Neutrophil (primary cell): ENCODE measurements at regions not wholly inside any gene's neighbourhood (a gene's known extent, or its start where the extent isn't known, plus 50 kb on each side); places are given as distances from the start of the nearest gene placed in this dataset.

Source experiments
- H3K27ac ChIP-seq: fragments of 200-600 bp; sonication (generic); 2 replicates; pipeline ENCODE4 v1.5.1; 2016; ENCODE audit warnings: mild to moderate bottlenecking, moderate library complexity
- H3K27me3 ChIP-seq: fragments of 200-600 bp; sonication (generic); 2 replicates; pipeline ENCODE4 v1.6.0; 2016; ENCODE audit warnings: mild to moderate bottlenecking
- H3K36me3 ChIP-seq: fragments of 200-600 bp; sonication (generic); 2 replicates; pipeline ENCODE4 v1.5.1; 2017
- H3K4me1 ChIP-seq, 2 experiments: fragments of 200-600 bp in 1 of 2; sonication (generic) in 1 of 2; 1 replicate in 1 of 2; 2 replicates in 1 of 2; pipeline versions ENCODE4 v1.5.1 to v1.6.1; 2013 to 2016; ENCODE audit warnings: low read depth in 1 of 2, low read length in 1 of 2, mild to moderate bottlenecking in 1 of 2, moderate library complexity in 1 of 2; ENCODE audit not compliant: control insufficient read depth in 1 of 2, insufficient read depth in 1 of 2
- H3K4me3 ChIP-seq, 2 experiments: fragments of 200-600 bp in 1 of 2; sonication (generic) in 1 of 2; 1 replicate in 1 of 2; 2 replicates in 1 of 2; pipeline ENCODE4 v1.5.1; 2013 to 2016; ENCODE audit warnings: low read depth in 1 of 2, low read length in 1 of 2, mild to moderate bottlenecking in 1 of 2, moderate library complexity in 1 of 2
- H3K9me3 ChIP-seq: fragments of 200-600 bp; sonication (generic); 2 replicates; pipeline ENCODE4 v1.5.1; 2016
- TF ChIP-seq, protein P1 (sequence below): fragments of 200-600 bp; sonication (generic); IDR thresholded peaks from 2 replicates; pipeline ENCODE4 v1.5.1; 2016; ENCODE audit warnings: antibody characterized with exemption

- Histone ChIP-seq H3K36me3 (no peaks in the 10 kb centered on the region), H3K27ac (no peak overlapping the region), H3K9me3 (no peaks in the 10 kb centered on the region), H3K27me3 (no peaks in the 10 kb centered on the region), H3K4me3 (no peak overlapping the region), H3K4me1 (peaks cover 0 to 6% of the 10 kb centered on the region in 2 experiments)
- TF ChIP-seq, protein P1, sequence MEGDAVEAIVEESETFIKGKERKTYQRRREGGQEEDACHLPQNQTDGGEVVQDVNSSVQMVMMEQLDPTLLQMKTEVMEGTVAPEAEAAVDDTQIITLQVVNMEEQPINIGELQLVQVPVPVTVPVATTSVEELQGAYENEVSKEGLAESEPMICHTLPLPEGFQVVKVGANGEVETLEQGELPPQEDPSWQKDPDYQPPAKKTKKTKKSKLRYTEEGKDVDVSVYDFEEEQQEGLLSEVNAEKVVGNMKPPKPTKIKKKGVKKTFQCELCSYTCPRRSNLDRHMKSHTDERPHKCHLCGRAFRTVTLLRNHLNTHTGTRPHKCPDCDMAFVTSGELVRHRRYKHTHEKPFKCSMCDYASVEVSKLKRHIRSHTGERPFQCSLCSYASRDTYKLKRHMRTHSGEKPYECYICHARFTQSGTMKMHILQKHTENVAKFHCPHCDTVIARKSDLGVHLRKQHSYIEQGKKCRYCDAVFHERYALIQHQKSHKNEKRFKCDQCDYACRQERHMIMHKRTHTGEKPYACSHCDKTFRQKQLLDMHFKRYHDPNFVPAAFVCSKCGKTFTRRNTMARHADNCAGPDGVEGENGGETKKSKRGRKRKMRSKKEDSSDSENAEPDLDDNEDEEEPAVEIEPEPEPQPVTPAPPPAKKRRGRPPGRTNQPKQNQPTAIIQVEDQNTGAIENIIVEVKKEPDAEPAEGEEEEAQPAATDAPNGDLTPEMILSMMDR: no peak
These were observed 66.8 kb upstream of the TMEM164 start for GRCh38 chrX:109936114-109936513.

DNA sequence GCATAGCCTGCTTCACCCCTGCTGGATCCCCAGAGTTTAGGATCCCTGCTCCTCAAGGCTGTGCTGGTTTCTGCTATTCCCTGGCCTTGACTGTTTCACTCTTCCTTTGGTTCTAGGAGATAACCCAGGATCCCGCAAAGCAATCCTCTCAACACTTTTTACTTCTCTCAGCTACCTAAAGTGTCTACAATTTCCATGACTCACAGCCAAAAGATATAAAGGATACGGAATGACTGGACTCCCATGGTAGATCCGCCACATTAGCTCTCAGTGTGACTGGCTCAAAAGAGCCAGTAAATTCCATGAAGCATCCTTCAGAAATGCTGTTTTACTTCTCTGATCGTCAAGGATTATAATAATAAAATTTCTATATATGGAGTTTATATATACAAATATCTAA, 66.3 kb upstream of the TMEM164 start:
- Histone ChIP-seq H3K4me1 (peaks cover 0 to 6% of the 10 kb centered on the region in 2 experiments), H3K27ac (no peak overlapping the region), H3K4me3 (no peak overlapping the region), H3K27me3 (no peaks in the 10 kb centered on the region), H3K9me3 (no peaks in the 10 kb centered on the region), H3K36me3 (no peaks in the 10 kb centered on the region)
- TF ChIP-seq, protein P1: no peak

- no peaks in the 10 kb centered on the region for H3K36me3 ChIP-seq
- H3K27ac ChIP-seq: no peak overlapping the region
- TF ChIP-seq, protein P1: no peak
- no peak overlapping the region for H3K4me3 ChIP-seq
- no peaks in the 10 kb centered on the region for H3K9me3 ChIP-seq
- H3K27me3 ChIP-seq: no peaks in the 10 kb centered on the region
- H3K4me1 ChIP-seq: peaks cover 0 to 6% of the 10 kb centered on the region in 2 experiments
These were observed 63.4 kb upstream of the TMEM164 start for GRCh38 chrX:109939498-109939897.

- Histone ChIP-seq H3K9me3 (no peaks in the 10 kb centered on the region), H3K27ac (no peak overlapping the region), H3K4me3 (no peak overlapping the region), H3K27me3 (no peaks in the 10 kb centered on the region), H3K36me3 (no peaks in the 10 kb centered on the region), H3K4me1 (peaks cover 0 to 6% of the 10 kb centered on the region in 2 experiments)
- TF ChIP-seq, protein P1: no peak
These were observed 62.5 kb upstream of the TMEM164 start for GRCh38 chrX:109940411-109940810.

DNA sequence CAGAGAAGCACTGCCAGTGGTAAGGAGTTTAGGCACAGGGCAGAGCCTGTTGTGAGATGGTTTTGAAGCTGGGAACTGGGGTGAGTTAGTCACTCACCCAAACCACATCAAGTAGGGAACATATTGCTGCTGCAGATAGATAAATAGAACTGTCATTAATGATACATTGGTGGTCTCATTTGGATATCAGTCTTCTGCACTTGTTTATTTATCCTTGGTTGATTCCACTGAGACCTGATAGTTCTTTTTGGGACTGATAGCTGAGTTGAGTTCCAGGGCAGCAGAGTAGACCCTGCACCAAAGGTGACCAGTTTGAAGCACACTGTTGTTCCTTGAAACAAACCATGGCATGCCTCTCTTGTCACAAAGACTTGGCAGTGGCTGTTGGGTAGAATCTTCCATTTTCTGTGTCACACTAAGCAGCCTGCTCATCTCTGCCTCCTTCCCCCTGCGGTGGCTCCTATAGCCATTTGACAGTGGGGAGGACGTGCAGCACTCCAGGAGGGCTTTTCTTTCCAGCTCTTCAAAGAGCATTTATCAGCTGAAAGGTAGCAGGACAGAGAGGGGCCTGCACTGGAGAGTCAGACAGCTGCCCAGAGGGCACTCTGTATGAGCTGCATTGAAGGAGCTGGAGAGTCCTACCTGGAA, 59.7 kb upstream of the TMEM164 start:
- Histone ChIP-seq H3K4me3 (no peak overlapping the region), H3K27ac (no peak overlapping the region), H3K9me3 (no peaks in the 10 kb centered on the region), H3K36me3 (no peaks in the 10 kb centered on the region), H3K4me1 (peaks cover 0 to 6% of the 10 kb centered on the region in 2 experiments), H3K27me3 (no peaks in the 10 kb centered on the region)
- TF ChIP-seq, protein P1: no peak
